NT2/D1 (cell line): ENCODE measurements at regions not wholly inside any gene's neighbourhood (a gene's known extent, or its start where the extent isn't known, plus 50 kb on each side); places are given as distances from the start of the nearest gene placed in this dataset.

ENCODE experiments used
- SUZ12 ChIP-seq: IDR thresholded peaks from 2 replicates; pipeline ENCODE4 v1.6.1; 2011; ENCODE audit not compliant: insufficient read length, insufficient read depth; ENCODE audit errors: extremely low read depth
- YY1 ChIP-seq: IDR thresholded peaks from 2 replicates; pipeline ENCODE4 v1.6.1; 2011; ENCODE audit not compliant: insufficient read length, insufficient read depth
- ZNF274 ChIP-seq: IDR thresholded peaks from 2 replicates; pipeline ENCODE4 v1.6.1; 2011; ENCODE audit warnings: mild to moderate bottlenecking, low read depth, low read length

GRCh38 chr14:87813686-87814085, 179.3 kb downstream of the GALC start:
- TF ChIP-seq YY1 (no peak), ZNF274 (no peak), SUZ12 (no peak)
